Subcutaneous abdominal adipose tissue (tissue), 5 donors: ENCODE measurements at regions not wholly inside any gene's neighbourhood (a gene's known extent, or its start where the extent isn't known, plus 50 kb on each side); places are given as distances from the start of the nearest gene placed in this dataset.

Experiments
- H3K27ac ChIP-seq: one replicate; pipeline ENCODE4 v1.7.0; 2013; ENCODE audit warnings: low read depth, mild to moderate bottlenecking, inconsistent platforms, low read length, moderate library complexity
- H3K27me3 ChIP-seq, 5 donors: one replicate each; pipeline ENCODE4 v1.7.0; 2013; ENCODE audit warnings: low read length in 5 of 5, inconsistent platforms in 1 of 5; ENCODE audit not compliant: control insufficient read depth in 5 of 5, insufficient read depth in 4 of 5
- H3K36me3 ChIP-seq, 5 donors: one replicate each; pipeline ENCODE4 v1.7.0; 2013; ENCODE audit warnings: low read length in 5 of 5; ENCODE audit not compliant: control insufficient read depth in 5 of 5, insufficient read depth in 5 of 5
- H3K4me1 ChIP-seq, 5 donors: one replicate each; pipeline ENCODE4 v1.7.0; 2013; ENCODE audit warnings: low read length in 5 of 5, mild to moderate bottlenecking in 3 of 5, moderate library complexity in 1 of 5; ENCODE audit not compliant: control insufficient read depth in 5 of 5, insufficient read depth in 5 of 5
- H3K4me3 ChIP-seq, 5 donors: one replicate each; pipeline ENCODE4 v1.7.0; 2013; ENCODE audit warnings: low read length in 5 of 5, low read depth in 1 of 5
- H3K9ac ChIP-seq, 5 donors: one replicate each; pipeline ENCODE4 v1.7.0; 2013; ENCODE audit warnings: low read length in 5 of 5, mild to moderate bottlenecking in 4 of 5, moderate library complexity in 3 of 5
- H3K9me3 ChIP-seq, 5 donors: one replicate each; pipeline ENCODE4 v1.7.0; 2013; ENCODE audit warnings: low read length in 5 of 5; ENCODE audit not compliant: control insufficient read depth in 5 of 5
- donor health status: healthy.
- donor health status: healthy.
- donor health status: healthy.
- donor health status: healthy.
- donor health status: healthy.

GRCh38 chr6:168737014-168737413 lies 296.0 kb downstream of the SMOC2 start:
- Histone ChIP-seq H3K4me3 (no peak overlapping the region), H3K9me3 (peaks cover 0 to 9% (median 0%) of the 10 kb centered on the region in 5 donors), H3K27ac (no peak overlapping the region), H3K4me1 (peaks cover 0 to 4% (median 0%) of the 10 kb centered on the region in 5 donors), H3K27me3 (no peaks in the 10 kb centered on the region), H3K36me3 (no peaks in the 10 kb centered on the region), H3K9ac (no peak overlapping the region)

GRCh38 chr6:168736039-168736438 lies 295.1 kb downstream of the SMOC2 start:
- Histone ChIP-seq H3K36me3 (no peaks in the 10 kb centered on the region), H3K27me3 (no peaks in the 10 kb centered on the region), H3K4me1 (peaks cover 0 to 4% (median 0%) of the 10 kb centered on the region in 5 donors), H3K27ac (no peak overlapping the region), H3K9me3 (peaks cover 0 to 9% (median 0%) of the 10 kb centered on the region in 5 donors), H3K4me3 (no peak overlapping the region), H3K9ac (no peak overlapping the region)

- Histone ChIP-seq H3K9me3 (peaks cover 0 to 5% (median 0%) of the 10 kb centered on the region in 5 donors), H3K4me3 (no peak overlapping the region), H3K27me3 (no peaks in the 10 kb centered on the region), H3K4me1 (peaks cover 0 to under 1% (median 0%) of the 10 kb centered on the region in 5 donors), H3K27ac (no peak overlapping the region), H3K36me3 (no peaks in the 10 kb centered on the region), H3K9ac (no peak overlapping the region)
Observed at GRCh38 chr6:168735268-168735949, 294.4 kb downstream of the SMOC2 start.

GRCh38 chr6:168734523-168734922 lies 293.5 kb downstream of the SMOC2 start:
- no peak overlapping the region for H3K9ac ChIP-seq
- H3K9me3 ChIP-seq = peaks cover 0 to 5% (median 0%) of the 10 kb centered on the region in 5 donors
- no peaks in the 10 kb centered on the region for H3K27me3 ChIP-seq
- H3K27ac ChIP-seq = no peak overlapping the region
- no peak overlapping the region for H3K4me3 ChIP-seq
- H3K4me1 ChIP-seq = no peaks in the 10 kb centered on the region
- H3K36me3 ChIP-seq = no peaks in the 10 kb centered on the region

GRCh38 chr6:168732676-168733075 lies 291.7 kb downstream of the SMOC2 start:
- no peak overlapping the region for H3K27ac ChIP-seq
- H3K4me1 ChIP-seq = no peaks in the 10 kb centered on the region
- H3K36me3 ChIP-seq = no peaks in the 10 kb centered on the region
- H3K9ac ChIP-seq = no peak overlapping the region
- no peaks in the 10 kb centered on the region for H3K27me3 ChIP-seq
- H3K4me3 ChIP-seq = no peak overlapping the region
- H3K9me3 ChIP-seq = peaks cover 0 to 5% (median 0%) of the 10 kb centered on the region in 5 donors

GRCh38 chr6:168730931-168731716 lies 290.1 kb downstream of the SMOC2 start:
- Histone ChIP-seq H3K9ac (no peak overlapping the region), H3K36me3 (no peaks in the 10 kb centered on the region), H3K4me3 (no peak overlapping the region), H3K27ac (no peak overlapping the region), H3K9me3 (no peaks in the 10 kb centered on the region), H3K4me1 (no peaks in the 10 kb centered on the region), H3K27me3 (no peaks in the 10 kb centered on the region)

GRCh38 chr6:168728056-168728455 lies 287.1 kb downstream of the SMOC2 start:
- H3K36me3 ChIP-seq = no peaks in the 10 kb centered on the region
- no peak overlapping the region for H3K9ac ChIP-seq
- peaks cover 0 to 9% (median 6%) of the 10 kb centered on the region in 5 donors for H3K9me3 ChIP-seq
- no peak overlapping the region for H3K4me3 ChIP-seq
- no peak overlapping the region for H3K27ac ChIP-seq
- H3K27me3 ChIP-seq = no peaks in the 10 kb centered on the region
- H3K4me1 ChIP-seq = peaks cover 0 to 4% (median 0%) of the 10 kb centered on the region in 5 donors

GRCh38 chr6:168726312-168726856 lies 285.4 kb downstream of the SMOC2 start:
- H3K36me3 ChIP-seq = no peaks in the 10 kb centered on the region
- no peak overlapping the region for H3K9ac ChIP-seq
- H3K4me1 ChIP-seq = peaks cover 0 to 4% (median 0%) of the 10 kb centered on the region in 5 donors
- H3K27ac ChIP-seq = no peak overlapping the region
- peaks cover 0 to 9% (median 6%) of the 10 kb centered on the region in 5 donors for H3K9me3 ChIP-seq
- no peaks in the 10 kb centered on the region for H3K27me3 ChIP-seq
- no peak overlapping the region for H3K4me3 ChIP-seq

GRCh38 chr6:168725802-168726201 lies 284.8 kb downstream of the SMOC2 start:
- no peaks in the 10 kb centered on the region for H3K36me3 ChIP-seq

More at GRCh38 chr6:168725802-168726201, 284.8 kb downstream of the SMOC2 start:
- no peak overlapping the region for H3K4me3 ChIP-seq
- no peak overlapping the region for H3K27ac ChIP-seq
- no peak overlapping the region for H3K9ac ChIP-seq
- H3K27me3 ChIP-seq = no peaks in the 10 kb centered on the region
- H3K9me3 ChIP-seq = peaks cover 0 to 9% (median 6%) of the 10 kb centered on the region in 5 donors
- peaks cover 0 to 4% (median 0%) of the 10 kb centered on the region in 5 donors for H3K4me1 ChIP-seq
